Suprapubic skin (tissue), 4 donors: ENCODE measurements at regions not wholly inside any gene's neighbourhood (a gene's known extent, or its start where the extent isn't known, plus 50 kb on each side); places are given as distances from the start of the nearest gene placed in this dataset.

Source experiments
- DNase-seq, 2 donors: peaks; one replicate each; pipeline ENCODE4 v3.0.0-alpha.2; 2019; ENCODE audit warnings: low spot score in 2 of 2
- H3K27ac ChIP-seq: fragments of 200-600 bp; sonication (generic); one replicate; pipeline ENCODE4 v1.5.1; 2019
- H3K27me3 ChIP-seq: fragments of 200-600 bp; sonication (generic); one replicate; pipeline ENCODE4 v1.5.1; 2019
- H3K36me3 ChIP-seq: fragments of 200-600 bp; sonication (generic); one replicate; pipeline ENCODE4 v1.5.1; 2019
- H3K4me1 ChIP-seq: fragments of 200-600 bp; sonication (generic); one replicate; pipeline ENCODE4 v1.5.1; 2019
- H3K4me3 ChIP-seq: fragments of 200-600 bp; sonication (generic); one replicate; pipeline ENCODE4 v1.5.1; 2019; ENCODE audit warnings: mild to moderate bottlenecking
- H3K9me3 ChIP-seq: fragments of 200-600 bp; sonication (generic); one replicate; pipeline ENCODE4 v1.5.1; 2019
- CTCF ChIP-seq, 2 donors: fragments of 200-600 bp in 1 of 2; fragments of 450-650 bp in 1 of 2; sonication (generic) in 1 of 2; IDR thresholded peaks; one replicate each; pipeline ENCODE4 v1.5.1; 2016 to 2019; ENCODE audit warnings: antibody characterized with exemption in 2 of 2, mild to moderate bottlenecking in 1 of 2, moderate library complexity in 1 of 2
- EP300 ChIP-seq: sonication (generic); formaldehyde crosslinking; IDR thresholded peaks from one replicate; pipeline ENCODE4 v1.6.1; 2017; ENCODE audit warnings: antibody characterized with exemption
- POLR2A ChIP-seq, 2 donors: fragments of 450-650 bp; IDR thresholded peaks; one replicate each; pipeline ENCODE4 v1.6.1; 2017; ENCODE audit warnings: antibody characterized with exemption in 2 of 2, mild to moderate bottlenecking in 2 of 2, moderate library complexity in 2 of 2
- POLR2AphosphoS5 ChIP-seq, 3 donors: sonication (generic); formaldehyde crosslinking; IDR thresholded peaks; one replicate each; pipeline ENCODE4 v1.6.1; 2017; ENCODE audit warnings: antibody characterized with exemption in 3 of 3
- WGBS: methylation state at CpG from one replicate; pipeline ENCODE4 v1.1.5; 2018; 5-methylcytosine and 5-hydroxymethylcytosine counted together

DNA sequence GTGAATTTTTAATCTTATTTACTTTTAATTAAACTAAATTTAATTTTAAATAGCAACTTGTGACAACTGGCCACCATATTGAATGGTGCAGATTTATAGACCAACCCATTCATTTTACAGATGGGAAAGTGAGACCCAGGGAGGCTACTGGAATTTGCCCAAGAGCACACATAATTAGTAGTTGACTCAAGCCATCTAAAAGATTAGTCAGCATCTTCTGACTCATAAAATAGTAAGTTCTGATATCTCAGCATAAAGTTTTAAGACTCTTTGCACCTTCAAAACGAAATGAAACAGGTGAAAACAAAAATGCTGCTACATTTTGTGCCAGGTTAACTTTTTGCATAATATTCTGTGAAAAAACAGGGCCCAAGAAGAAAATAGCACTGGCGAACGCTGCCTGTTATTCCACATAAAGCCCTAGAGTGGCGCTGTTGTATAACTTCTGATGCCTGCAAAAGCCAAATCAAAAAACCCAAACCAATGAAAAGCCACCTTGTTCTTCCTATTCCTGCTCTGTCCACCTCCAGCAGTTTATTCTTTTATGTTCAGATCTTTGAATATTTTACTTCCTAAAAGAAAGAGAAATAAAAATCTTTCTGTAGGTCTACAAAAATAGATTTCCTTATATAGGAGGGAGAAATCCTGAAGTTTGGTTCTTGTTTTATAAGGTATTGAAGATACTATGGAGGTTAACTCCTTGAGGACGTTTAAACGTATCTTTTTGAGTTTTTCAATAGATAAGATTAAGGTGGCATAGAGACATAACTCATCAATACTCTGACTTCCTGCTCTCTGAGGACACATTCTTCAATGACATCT is 62.8 kb downstream of the OTOL1 start:
- DNase-seq: no peak
- H3K36me3 ChIP-seq: no peaks in the 10 kb centered on the region
- H3K9me3 ChIP-seq: no peaks in the 10 kb centered on the region
- no peak overlapping the region for H3K27ac ChIP-seq
- 18% methylated on average over 6 of the region's 6 CpGs for WGBS
- H3K27me3 ChIP-seq: no peaks in the 10 kb centered on the region
- no peak overlapping the region for H3K4me3 ChIP-seq
- H3K4me1 ChIP-seq: peaks cover 10% of the 10 kb centered on the region
- TF ChIP-seq POLR2AphosphoS5 (IDR thresholded peaks at IDR 0.05) (no peak), CTCF (IDR thresholded peaks at IDR 0.05) (peak in 1 of 2 donors; percentile 78)

DNA sequence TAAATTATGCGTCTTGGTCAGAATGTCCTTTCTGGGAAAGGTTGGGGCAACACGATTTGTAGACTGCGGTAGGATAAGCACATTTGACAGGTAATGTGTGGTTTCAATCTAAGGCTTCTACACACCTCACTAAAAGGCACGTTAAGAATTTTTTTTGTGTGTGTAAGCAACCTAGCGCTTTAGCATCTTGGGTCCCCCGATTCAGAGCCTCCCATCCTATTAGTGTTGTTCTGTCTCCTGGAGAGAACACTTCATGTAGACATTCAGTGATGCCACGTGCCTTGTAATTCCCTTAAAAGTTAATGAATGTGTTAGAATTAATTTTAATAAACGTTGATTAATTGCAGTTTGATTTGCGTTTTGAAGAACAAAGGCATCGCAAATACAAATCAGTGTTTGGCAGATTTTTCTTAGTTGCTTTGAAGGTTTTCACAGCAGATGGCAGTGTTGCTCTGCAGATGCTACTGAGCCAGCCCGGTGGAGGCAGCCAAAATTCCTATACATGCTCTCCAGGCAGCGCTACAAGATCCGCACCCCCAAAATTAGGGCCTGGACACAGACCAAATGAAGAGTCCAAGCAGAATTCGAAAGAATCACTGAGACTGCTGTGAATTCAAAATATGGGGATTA is 63.5 kb downstream of the OTOL1 start:
- WGBS: 16% methylated on average over 14 of the region's 14 CpGs
- TF ChIP-seq POLR2A (IDR thresholded peaks at IDR 0.05): no peak
- TF ChIP-seq EP300: no peak
- TF ChIP-seq CTCF (IDR thresholded peaks at IDR 0.05): peak in 1 of 2 donors; percentile 32
- TF ChIP-seq POLR2AphosphoS5 (IDR thresholded peaks at IDR 0.05): no peak
- no peak overlapping the region for H3K4me3 ChIP-seq
- no peaks in the 10 kb centered on the region for H3K36me3 ChIP-seq
- no peak overlapping the region for H3K27ac ChIP-seq
- peak in 1 of 2 donors; percentile 57 for DNase-seq
- peaks cover 10% of the 10 kb centered on the region for H3K4me1 ChIP-seq
- no peaks in the 10 kb centered on the region for H3K27me3 ChIP-seq
- H3K9me3 ChIP-seq: no peaks in the 10 kb centered on the region

DNA sequence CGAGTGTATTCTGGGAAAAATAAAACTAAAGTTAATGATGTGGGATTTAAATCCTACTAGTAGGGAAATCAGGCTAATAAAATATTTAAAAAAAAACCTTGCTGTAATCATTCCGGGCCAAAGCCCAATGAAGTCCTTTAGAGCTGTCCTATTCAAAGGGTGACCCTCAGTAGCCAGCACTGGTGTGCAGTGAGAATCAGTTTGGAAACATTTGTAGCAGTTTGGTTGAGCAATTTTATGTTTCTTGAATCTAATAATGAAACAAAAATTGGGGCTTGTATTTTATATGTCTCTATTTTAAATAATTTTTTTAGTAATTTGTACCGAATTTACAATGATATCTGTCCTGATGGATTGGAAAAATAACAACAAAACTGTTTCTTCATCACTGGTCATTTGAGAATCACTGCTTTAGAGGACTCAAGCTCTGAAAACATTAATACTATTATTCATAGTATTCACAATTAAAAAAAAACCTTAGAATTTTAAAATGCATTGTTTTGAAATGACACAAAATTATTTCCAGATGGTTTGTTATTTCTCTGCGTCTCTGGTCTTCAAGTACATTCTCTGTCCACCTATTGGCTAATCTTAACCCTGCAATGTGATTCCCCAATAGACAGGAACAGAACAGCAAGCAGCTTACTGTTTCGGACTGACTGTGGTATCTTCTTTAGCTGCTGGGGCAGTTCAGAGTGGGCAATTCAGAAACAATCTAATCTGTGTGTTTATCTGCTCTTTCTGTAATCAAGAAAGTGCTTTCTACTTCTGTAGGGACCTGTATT is 71.2 kb downstream of the OTOL1 start:
- no peak for TF ChIP-seq EP300
- TF ChIP-seq CTCF (IDR thresholded peaks at IDR 0.05): no peak
- no peak for TF ChIP-seq POLR2A (IDR thresholded peaks at IDR 0.05)
- no peak for TF ChIP-seq POLR2AphosphoS5 (IDR thresholded peaks at IDR 0.05)
- no peaks in the 10 kb centered on the region for H3K36me3 ChIP-seq
- H3K27ac ChIP-seq: no peak overlapping the region
- WGBS: 56% methylated on average over 5 of the region's 5 CpGs
- H3K4me1 ChIP-seq: peaks cover 5% of the 10 kb centered on the region
- no peaks in the 10 kb centered on the region for H3K9me3 ChIP-seq
- no peak overlapping the region for H3K4me3 ChIP-seq
- no peaks in the 10 kb centered on the region for H3K27me3 ChIP-seq
- no peak for DNase-seq

- WGBS: 41% methylated on average over 2 of the region's 2 CpGs
- Histone ChIP-seq H3K36me3 (no peaks in the 10 kb centered on the region), H3K4me3 (no peak overlapping the region), H3K4me1 (peaks cover 5% of the 10 kb centered on the region), H3K27ac (no peak overlapping the region), H3K27me3 (no peaks in the 10 kb centered on the region), H3K9me3 (no peaks in the 10 kb centered on the region)
- TF ChIP-seq CTCF (IDR thresholded peaks at IDR 0.05): no peak
- DNase-seq: no peak
Observed at GRCh38 chr3:161568671-161569070, 72.1 kb downstream of the OTOL1 start.

DNA sequence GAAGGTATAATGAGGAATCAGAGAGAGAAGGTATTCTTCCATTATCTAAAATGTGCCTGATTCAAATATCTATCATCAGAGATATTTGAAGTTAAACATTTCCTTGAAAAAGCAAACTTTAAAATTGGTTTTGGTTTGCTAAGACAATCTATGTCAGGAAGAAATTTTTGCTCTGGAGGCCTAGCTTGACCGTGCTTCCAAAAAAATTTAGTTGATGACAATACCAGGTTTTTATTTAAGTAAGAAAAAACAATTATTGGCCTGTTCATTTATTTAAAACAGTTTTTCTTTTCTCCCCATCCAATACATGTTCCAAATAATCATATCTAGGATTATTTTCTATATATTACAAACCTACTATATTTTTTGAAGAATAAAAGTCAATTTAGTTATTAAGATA is 75.3 kb downstream of the OTOL1 start:
- DNase-seq: no peak
- H3K4me1 ChIP-seq: peaks cover 5% of the 10 kb centered on the region

More for the DNA sequence above, 75.3 kb downstream of the OTOL1 start:
- WGBS: 81% methylated on average over 1 of the region's 1 CpG
- no peak overlapping the region for H3K4me3 ChIP-seq
- no peak for TF ChIP-seq EP300
- TF ChIP-seq POLR2AphosphoS5 (IDR thresholded peaks at IDR 0.05): no peak
- TF ChIP-seq CTCF (IDR thresholded peaks at IDR 0.05): no peak
- no peak for TF ChIP-seq POLR2A (IDR thresholded peaks at IDR 0.05)
- H3K36me3 ChIP-seq: no peaks in the 10 kb centered on the region
- no peaks in the 10 kb centered on the region for H3K27me3 ChIP-seq
- no peaks in the 10 kb centered on the region for H3K9me3 ChIP-seq
- H3K27ac ChIP-seq: no peak overlapping the region
